HEK293 (cell line): ENCODE measurements at regions not wholly inside any gene's neighbourhood (a gene's known extent, or its start where the extent isn't known, plus 50 kb on each side); places are given as distances from the start of the nearest gene placed in this dataset.

Source experiments
- CTCF ChIP-seq: fragments of 450-650 bp; formaldehyde crosslinking; IDR thresholded peaks from 2 replicates; pipeline ENCODE4 v1.5.1; 2016; ENCODE audit warnings: missing biosample characterization, missing genetic modification characterization
- EGR2 ChIP-seq: fragments of 450-650 bp; formaldehyde crosslinking; IDR thresholded peaks from 2 replicates; pipeline ENCODE4 v1.5.1; 2016; ENCODE audit warnings: low read depth, missing biosample characterization, missing genetic modification characterization
- MEIS1 ChIP-seq: sonication (generic); formaldehyde crosslinking; IDR thresholded peaks from 2 replicates; pipeline ENCODE4 v1.8.1; 2022; ENCODE audit warnings: missing genetic modification reagents, mild to moderate bottlenecking, borderline replicate concordance
- MYNN ChIP-seq: fragments of 450-650 bp; formaldehyde crosslinking; IDR thresholded peaks from 2 replicates; pipeline ENCODE4 v1.5.1; 2016; ENCODE audit warnings: missing biosample characterization, missing genetic modification characterization, borderline replicate concordance
- YY1 ChIP-seq: fragments of 450-650 bp; formaldehyde crosslinking; IDR thresholded peaks from 2 replicates; pipeline ENCODE4 v1.5.1; 2018; ENCODE audit warnings: missing biosample characterization, missing genetic modification characterization
- ZBTB44 ChIP-seq: fragments of 450-650 bp; IDR thresholded peaks from 2 replicates; pipeline ENCODE4 v1.5.1; 2018; ENCODE audit warnings: missing biosample characterization, mild to moderate bottlenecking, missing genetic modification characterization
- ZFP37 ChIP-seq: fragments of 450-650 bp; formaldehyde crosslinking; IDR thresholded peaks from 2 replicates; pipeline ENCODE4 v1.5.1; 2016; ENCODE audit warnings: missing biosample characterization, missing genetic modification characterization
- ZNF214 ChIP-seq: fragments of 450-650 bp; formaldehyde crosslinking; IDR thresholded peaks from 2 replicates; pipeline ENCODE4 v1.5.1; 2017; ENCODE audit warnings: missing biosample characterization, mild to moderate bottlenecking, missing genetic modification characterization, borderline replicate concordance
- ZNF350 ChIP-seq: fragments of 450-650 bp; formaldehyde crosslinking; IDR thresholded peaks from 2 replicates; pipeline ENCODE4 v1.5.0; 2017; ENCODE audit warnings: missing biosample characterization, mild to moderate bottlenecking, missing genetic modification characterization
- ZNF561 ChIP-seq: fragments of 450-650 bp; IDR thresholded peaks from 2 replicates; pipeline ENCODE4 v1.5.1; 2018; ENCODE audit warnings: missing biosample characterization, missing genetic modification characterization, borderline replicate concordance
- TF ChIP-seq, protein P1 (sequence below): fragments of 450-650 bp; formaldehyde crosslinking; IDR thresholded peaks from 2 replicates; pipeline ENCODE4 v1.5.1; 2016; ENCODE audit warnings: missing biosample characterization, missing genetic modification characterization
- TF ChIP-seq, protein P2 (sequence below): fragments of 450-650 bp; formaldehyde crosslinking; conservative IDR thresholded peaks from 2 replicates; pipeline ENCODE4 v1.5.1; 2016; ENCODE audit warnings: low read depth, missing biosample characterization, missing genetic modification characterization

DNA sequence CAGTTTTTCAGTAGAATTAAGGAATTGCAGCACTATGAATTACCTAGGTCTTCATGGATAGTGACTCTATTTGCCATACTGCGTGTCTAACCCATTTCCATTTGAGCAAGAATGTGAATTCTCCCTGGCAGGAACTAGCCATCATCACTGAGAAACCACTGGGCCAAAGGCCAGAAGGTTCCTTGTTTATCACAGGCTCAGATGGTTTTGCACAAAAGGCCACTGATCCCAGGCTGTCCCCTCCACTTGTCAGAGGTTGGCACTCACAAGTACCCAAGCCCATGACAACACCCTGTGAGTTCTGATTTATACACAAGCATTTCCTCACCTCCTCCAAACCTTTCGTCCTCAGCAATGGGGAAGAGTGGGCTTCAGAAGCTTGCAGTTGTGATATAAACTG, 131.8 kb downstream of the FOXB1 start:
- TF ChIP-seq ZNF561 (no peak), CTCF (tag by site-specific recombination) (no peak), ZNF214 (no peak), YY1 (tag by site-specific recombination) (no peak), ZNF350 (no peak), MEIS1 (CRISPR knock-in tag) (no peak), MYNN (no peak), EGR2 (no peak), ZBTB44 (tag by site-specific recombination) (no peak), ZFP37 (tag by site-specific recombination) (no peak)
- TF ChIP-seq, protein P1, sequence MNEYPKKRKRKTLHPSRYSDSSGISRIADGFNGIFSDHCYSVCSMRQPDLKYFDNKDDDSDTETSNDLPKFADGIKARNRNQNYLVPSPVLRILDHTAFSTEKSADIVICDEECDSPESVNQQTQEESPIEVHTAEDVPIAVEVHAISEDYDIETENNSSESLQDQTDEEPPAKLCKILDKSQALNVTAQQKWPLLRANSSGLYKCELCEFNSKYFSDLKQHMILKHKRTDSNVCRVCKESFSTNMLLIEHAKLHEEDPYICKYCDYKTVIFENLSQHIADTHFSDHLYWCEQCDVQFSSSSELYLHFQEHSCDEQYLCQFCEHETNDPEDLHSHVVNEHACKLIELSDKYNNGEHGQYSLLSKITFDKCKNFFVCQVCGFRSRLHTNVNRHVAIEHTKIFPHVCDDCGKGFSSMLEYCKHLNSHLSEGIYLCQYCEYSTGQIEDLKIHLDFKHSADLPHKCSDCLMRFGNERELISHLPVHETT (tag by site-specific recombination), result no peak
- TF ChIP-seq, protein P2, sequence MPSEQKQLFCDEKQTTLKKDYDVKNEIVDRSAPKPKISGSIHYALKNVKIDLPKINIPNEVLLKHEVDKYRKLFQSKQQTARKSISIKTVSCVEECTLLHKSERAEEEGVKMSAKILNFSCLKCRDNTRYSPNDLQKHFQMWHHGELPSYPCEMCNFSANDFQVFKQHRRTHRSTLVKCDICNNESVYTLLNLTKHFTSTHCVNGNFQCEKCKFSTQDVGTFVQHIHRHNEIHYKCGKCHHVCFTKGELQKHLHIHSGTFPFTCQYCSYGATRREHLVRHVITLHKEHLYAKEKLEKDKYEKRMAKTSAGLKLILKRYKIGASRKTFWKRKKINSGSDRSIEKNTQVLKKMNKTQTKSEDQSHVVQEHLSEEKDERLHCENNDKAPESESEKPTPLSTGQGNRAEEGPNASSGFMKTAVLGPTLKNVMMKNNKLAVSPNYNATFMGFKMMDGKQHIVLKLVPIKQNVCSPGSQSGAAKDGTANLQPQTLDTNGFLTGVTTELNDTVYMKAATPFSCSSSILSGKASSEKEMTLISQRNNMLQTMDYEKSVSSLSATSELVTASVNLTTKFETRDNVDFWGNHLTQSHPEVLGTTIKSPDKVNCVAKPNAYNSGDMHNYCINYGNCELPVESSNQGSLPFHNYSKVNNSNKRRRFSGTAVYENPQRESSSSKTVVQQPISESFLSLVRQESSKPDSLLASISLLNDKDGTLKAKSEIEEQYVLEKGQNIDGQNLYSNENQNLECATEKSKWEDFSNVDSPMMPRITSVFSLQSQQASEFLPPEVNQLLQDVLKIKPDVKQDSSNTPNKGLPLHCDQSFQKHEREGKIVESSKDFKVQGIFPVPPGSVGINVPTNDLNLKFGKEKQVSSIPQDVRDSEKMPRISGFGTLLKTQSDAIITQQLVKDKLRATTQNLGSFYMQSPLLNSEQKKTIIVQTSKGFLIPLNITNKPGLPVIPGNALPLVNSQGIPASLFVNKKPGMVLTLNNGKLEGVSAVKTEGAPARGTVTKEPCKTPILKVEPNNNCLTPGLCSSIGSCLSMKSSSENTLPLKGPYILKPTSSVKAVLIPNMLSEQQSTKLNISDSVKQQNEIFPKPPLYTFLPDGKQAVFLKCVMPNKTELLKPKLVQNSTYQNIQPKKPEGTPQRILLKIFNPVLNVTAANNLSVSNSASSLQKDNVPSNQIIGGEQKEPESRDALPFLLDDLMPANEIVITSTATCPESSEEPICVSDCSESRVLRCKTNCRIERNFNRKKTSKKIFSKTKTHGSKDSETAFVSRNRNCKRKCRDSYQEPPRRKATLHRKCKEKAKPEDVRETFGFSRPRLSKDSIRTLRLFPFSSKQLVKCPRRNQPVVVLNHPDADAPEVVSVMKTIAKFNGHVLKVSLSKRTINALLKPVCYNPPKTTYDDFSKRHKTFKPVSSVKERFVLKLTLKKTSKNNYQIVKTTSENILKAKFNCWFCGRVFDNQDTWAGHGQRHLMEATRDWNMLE (tag by site-specific recombination), result no peak
